ENCODE measurements at regions not wholly inside any gene's neighbourhood (a gene's known extent, or its start where the extent isn't known, plus 50 kb on each side); places are given as distances from the start of the nearest gene placed in this dataset.

DNA sequence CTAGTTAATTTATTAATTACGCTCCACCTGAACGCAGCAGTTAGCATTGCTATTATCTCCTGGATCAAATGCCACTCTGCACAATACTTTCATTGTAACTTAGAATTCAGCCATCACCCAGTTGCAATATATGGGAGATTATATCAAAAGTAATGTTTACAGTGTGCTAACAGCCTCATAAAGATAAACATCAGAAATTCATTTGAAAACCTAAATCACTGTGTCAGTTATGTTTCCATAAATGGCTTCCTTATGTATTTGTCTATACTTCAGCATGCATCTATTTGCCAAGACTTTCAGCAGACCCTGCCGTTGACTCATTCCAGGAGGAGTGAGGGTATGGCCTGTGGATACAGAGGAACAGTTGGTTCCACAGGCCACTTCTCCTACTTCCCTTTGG is 300.1 kb downstream of the TFAP2B start:
- no peak for TF ChIP-seq POLR2AphosphoS5 (IDR thresholded peaks at IDR 0.05)
- TF ChIP-seq CTCF (IDR thresholded peaks at IDR 0.05) = no peak
- TF ChIP-seq POLR2A (IDR thresholded peaks at IDR 0.05) = no peak

Measured in stomach (tissue), 4 donors.